T1000 (cell line): ENCODE measurements at regions not wholly inside any gene's neighbourhood (a gene's known extent, or its start where the extent isn't known, plus 50 kb on each side); places are given as distances from the start of the nearest gene placed in this dataset.

Experiments
- DNase-seq: peaks from one replicate; lab custom pipeline; 2025; ENCODE audit warnings: mixed read lengths; lab: John Stamatoyannopoulos, UW

DNA sequence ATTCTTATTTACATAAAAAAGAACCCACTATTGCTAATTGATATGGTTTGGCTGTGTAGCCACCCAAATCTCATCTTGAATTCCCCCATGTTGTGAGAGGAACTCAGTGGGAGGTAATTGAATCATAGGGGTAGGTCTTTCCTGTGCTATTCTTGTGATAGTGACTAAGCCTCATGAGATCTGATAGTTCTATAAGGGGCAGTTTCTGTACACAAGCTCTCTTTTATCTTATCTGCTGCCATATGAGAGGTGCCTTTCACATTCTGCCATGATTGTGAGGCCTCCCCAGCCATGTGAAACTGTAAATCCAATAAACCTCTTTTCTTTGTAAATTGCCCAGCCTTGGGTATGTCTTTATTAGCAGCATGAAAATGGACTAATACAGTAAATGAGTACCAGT is 58.2 kb upstream of the PRR16 start:
- no peak for DNase-seq

DNA sequence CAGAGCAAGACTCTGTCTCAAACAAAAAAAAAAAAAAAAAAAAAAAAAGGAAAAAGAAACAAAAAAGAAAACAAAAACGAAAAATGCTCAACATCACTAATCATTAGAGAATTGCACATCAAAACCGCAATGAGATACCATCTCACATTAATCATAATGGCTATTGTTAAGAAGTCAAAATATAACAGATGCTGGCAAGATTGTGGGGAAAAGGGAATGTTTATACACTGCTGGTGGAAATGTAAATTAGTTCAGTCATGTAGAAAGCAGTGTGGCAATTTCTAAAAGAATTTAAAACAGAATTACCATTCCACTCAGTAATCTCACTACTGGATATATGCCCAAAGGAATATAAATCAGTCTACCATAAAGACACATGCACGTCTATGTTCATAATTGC is 50.4 kb upstream of the PRR16 start:
- DNase-seq = no peak
